ENCODE measurements at regions not wholly inside any gene's neighbourhood (a gene's known extent, or its start where the extent isn't known, plus 50 kb on each side); places are given as distances from the start of the nearest gene placed in this dataset.

DNA sequence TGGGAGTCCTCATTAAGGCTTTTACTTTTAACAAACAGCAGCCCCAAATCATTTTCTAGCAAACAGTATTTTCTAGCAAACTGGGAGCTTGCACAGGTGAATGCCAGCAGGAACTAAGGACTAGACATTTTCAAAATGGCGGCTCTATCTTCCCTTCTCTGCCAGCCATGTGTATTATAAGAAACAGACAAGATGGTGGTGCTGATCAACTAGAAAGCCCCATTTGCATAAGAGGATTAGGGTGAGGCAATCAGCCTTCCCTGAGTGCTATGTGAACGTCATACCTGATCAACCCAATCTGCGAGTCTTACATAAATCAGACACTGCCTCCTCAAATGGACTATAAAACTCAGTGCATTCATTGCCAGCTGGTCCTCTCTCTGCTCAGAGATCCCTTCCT, 479.6 kb downstream of the IPMK start:
- H3K27ac Mint-ChIP-seq: no peak overlapping the region
- H3K4me1 Mint-ChIP-seq: no peaks in the 10 kb centered on the region
- DNase-seq (no peak), ATAC-seq (no peak)
- no peak overlapping the region for H3K4me3 Mint-ChIP-seq
- H3K27me3 Mint-ChIP-seq: no peaks in the 10 kb centered on the region
- peaks cover 10 to 14% of the 10 kb centered on the region in 2 donors for H3K9me3 Mint-ChIP-seq

DNA sequence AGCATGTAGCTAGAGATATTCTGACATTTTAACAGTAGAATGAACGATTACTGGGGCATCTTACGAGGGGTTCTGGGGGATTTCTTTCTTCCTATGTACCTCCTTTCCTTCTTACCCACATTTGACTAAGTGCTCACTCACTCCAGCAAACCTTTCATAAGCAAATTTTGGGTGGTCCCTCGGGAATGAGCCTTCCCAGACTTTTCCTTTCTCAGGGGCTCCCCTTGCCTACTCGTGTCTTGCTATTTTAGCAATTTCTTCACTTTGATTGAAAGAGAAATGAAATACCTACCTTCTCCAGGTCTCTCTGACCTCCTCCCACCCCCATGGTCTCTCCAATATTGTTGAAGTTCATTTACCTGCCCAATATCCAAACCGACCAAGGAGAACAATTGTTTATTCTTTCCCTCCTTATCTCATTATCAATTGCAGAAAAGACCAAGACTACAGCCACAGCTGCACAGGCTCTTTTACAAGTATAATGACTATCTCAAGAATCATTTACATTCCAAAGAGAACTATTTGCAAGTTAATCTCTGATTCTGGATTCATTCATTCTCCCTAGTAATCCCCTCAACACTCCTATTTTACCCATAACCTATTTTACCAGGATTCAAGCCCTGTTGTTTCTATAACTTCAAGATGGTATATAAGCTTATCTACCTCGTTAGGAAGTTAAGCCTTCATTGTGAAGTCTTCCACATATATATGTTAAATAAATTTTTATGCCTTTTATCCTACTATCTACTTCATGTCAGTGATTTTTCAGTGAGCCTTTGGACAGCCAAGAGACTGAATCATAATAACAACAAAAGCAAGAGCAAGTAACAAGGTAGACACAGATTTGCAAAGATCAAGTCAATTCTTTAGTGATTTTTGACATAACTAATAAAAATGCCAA, 480.6 kb downstream of the IPMK start:
- DNase-seq: no peak
- ATAC-seq: no peak
- Mint-ChIP-seq H3K27me3 (no peaks in the 10 kb centered on the region), H3K4me3 (no peak overlapping the region), H3K27ac (peak overlapping the region in 1 of 2 donors; percentile 77), H3K9me3 (peaks cover 10 to 14% of the 10 kb centered on the region in 2 donors), H3K4me1 (no peaks in the 10 kb centered on the region)

DNA sequence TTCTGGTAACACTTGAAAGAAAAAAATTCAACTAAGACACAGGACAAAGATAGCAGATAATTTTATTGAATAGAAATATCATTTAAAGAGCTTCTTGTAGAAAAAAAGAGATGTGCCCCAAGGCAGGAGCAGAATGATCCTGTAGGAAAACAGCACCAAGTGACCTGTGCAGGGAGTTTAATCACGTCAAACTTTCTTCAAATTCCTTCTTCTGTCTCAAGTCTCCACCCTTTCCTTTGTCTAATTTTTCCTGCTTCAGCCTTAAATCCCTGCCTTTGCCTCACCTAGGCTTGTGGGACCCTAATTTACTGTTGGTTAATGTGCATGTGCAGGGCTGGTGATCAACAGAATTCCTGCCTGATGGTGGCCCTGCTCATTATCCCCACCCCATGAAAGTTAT, 481.4 kb downstream of the IPMK start:
- DNase-seq (no peak), ATAC-seq (no peak)
- Mint-ChIP-seq H3K27ac (peak overlapping the region in 1 of 2 donors; percentile 77), H3K4me1 (no peaks in the 10 kb centered on the region), H3K9me3 (peaks cover 10 to 21% of the 10 kb centered on the region in 2 donors), H3K4me3 (no peak overlapping the region), H3K27me3 (no peaks in the 10 kb centered on the region)

DNA sequence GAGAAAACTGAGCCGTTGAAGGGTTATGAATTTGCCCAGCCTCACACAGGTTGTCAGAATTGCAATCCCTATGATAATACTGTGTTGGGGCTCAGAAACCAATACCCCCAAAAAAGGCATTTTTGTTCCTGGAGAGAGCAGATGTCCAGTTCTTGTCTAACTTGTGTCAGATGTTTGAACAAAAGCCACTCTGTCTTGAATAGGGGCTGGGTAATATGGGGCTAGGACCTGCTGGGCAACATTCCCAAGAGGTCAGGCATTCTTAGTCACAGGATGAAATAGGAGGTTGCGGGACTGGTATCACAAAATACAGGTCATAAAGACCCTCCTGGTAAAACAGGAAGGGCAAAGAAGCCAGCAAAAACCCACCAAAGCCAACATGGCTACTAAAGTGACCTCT, 482.1 kb downstream of the IPMK start:
- DNase-seq (no peak), ATAC-seq (no peak)
- H3K4me1 Mint-ChIP-seq: no peaks in the 10 kb centered on the region
- H3K27me3 Mint-ChIP-seq: no peaks in the 10 kb centered on the region
- peaks cover 10 to 22% of the 10 kb centered on the region in 2 donors for H3K9me3 Mint-ChIP-seq
- H3K27ac Mint-ChIP-seq: no peak overlapping the region
- no peak overlapping the region for H3K4me3 Mint-ChIP-seq

DNA sequence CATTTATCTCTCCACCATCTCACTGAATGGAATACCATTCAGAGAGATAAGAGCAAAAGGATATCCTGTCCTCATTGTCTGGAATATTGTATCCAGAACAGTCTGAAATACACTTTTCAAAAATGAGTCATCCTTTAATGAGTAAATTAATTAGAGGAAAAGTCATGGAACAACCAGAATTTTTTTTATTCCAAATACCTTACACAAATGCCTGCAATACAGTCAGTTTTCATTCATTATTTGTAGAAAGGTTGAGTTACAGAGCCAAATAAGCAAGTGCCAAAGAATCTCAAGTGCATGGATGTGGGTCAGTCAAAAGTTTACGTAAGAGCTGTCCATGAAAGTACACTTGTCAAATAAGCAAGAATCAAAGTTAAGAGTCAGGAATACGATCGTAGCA, 482.6 kb downstream of the IPMK start:
- Mint-ChIP-seq H3K27ac (no peak overlapping the region), H3K4me3 (no peak overlapping the region), H3K9me3 (peaks cover 14 to 19% of the 10 kb centered on the region in 2 donors), H3K27me3 (no peaks in the 10 kb centered on the region), H3K4me1 (no peaks in the 10 kb centered on the region)
- no peak for ATAC-seq
- no peak for DNase-seq

DNA sequence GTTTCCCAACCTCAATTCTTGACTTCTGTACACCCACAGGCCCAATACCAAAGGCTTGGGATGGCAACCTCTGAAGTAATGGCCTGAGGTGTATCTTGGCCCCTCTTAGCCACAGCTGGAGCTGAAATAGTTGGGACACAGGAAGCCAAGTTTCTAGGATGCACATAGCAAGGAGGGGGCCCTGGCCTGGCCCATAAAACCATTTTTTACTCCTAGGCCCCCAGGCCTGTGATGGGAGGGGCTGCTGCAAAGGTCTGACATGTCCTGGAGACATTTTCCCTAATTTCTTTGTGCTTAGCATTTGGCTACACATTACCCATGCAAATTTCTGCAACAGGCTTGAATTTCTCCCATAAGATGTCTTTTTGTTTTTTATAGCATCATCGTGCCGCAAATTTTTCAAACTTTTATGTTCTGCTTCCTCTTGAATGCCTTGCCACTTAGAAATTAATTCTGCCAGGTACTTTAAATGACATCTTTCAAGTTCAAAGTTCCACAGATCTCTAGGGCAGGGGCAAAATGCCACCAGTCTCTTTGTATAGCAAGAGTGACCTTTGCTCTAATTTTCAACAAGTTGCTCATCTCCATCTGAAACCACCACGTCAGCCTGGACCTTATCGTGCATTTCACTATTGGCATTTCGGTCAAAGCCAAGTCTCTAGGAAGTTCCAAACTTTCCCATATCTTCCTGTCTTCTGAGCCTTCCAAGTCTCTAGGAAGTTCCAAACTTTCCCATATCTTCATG, 490.8 kb downstream of the IPMK start:
- no peak for ATAC-seq
- Mint-ChIP-seq H3K9me3 (peaks cover 18 to 38% of the 10 kb centered on the region in 2 donors), H3K4me1 (no peaks in the 10 kb centered on the region), H3K4me3 (no peak overlapping the region), H3K27ac (no peak overlapping the region), H3K27me3 (no peaks in the 10 kb centered on the region)
- DNase-seq: no peak

DNA sequence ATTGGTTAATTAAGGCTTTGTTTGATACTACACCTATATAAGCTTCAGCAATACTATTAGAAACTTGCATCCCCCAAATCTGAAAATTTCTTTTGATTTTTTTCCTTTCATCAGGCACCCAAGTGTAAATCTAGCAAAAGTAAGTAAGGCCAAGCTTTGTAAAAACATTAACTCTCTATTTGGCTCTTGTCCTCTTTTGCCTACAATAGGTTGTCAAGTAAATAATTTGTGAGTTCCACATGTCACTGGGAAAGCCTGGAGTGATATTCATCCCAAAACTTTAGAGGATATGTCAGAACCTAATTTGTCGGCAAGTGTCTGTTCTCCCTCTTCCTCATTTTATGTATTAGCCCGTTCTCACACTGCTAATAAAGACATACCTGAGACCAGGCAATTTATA, 492.4 kb downstream of the IPMK start:
- H3K9me3 Mint-ChIP-seq: peaks cover 16 to 41% of the 10 kb centered on the region in 2 donors
- DNase-seq (no peak), ATAC-seq (no peak)
- H3K27me3 Mint-ChIP-seq: no peaks in the 10 kb centered on the region
- no peak overlapping the region for H3K4me3 Mint-ChIP-seq
- no peak overlapping the region for H3K27ac Mint-ChIP-seq
- no peaks in the 10 kb centered on the region for H3K4me1 Mint-ChIP-seq

DNA sequence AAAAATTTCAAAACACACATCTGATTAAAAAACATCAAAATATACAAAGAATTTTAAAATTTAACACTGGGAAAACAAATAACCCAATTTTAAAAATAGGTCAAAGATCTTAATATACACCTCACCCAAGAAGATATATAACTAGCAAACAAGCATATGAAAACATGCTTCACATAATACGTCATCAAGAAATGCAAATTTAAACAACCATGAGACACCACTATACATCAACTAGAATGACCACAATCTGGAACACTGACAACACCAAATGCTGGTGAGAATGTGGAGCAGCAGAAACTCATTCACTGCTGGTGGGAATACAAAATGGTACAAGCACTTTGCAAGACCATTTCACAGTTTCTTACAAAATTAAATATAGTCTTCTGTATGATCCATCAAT, 498.4 kb downstream of the IPMK start:
- DNase-seq (no peak), ATAC-seq (no peak)
- H3K4me1 Mint-ChIP-seq: no peaks in the 10 kb centered on the region
- H3K27me3 Mint-ChIP-seq: no peaks in the 10 kb centered on the region
- H3K9me3 Mint-ChIP-seq: peaks cover 12 to 23% of the 10 kb centered on the region in 2 donors
- no peak overlapping the region for H3K27ac Mint-ChIP-seq
- no peak overlapping the region for H3K4me3 Mint-ChIP-seq

DNA sequence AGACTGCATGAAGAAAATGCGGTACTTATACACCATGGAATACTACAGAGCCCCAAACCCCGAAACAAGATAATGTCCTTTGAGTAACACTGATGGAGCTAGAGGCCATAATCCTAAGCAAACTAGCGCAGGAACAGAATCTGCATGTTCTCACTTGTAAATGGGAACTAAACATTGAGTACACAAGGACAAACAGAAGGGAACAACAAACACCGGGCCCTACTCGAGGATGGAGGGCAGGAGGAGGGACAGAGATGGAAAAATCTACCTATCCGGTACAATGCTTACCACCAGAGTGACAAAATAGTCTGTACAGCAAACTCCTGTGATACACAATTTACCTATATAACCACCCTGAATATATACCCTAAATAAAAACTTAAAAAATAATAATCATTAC, 507.9 kb downstream of the IPMK start:
- no peak overlapping the region for H3K4me3 Mint-ChIP-seq
- H3K4me1 Mint-ChIP-seq: no peaks in the 10 kb centered on the region
- no peaks in the 10 kb centered on the region for H3K9me3 Mint-ChIP-seq
- no peak overlapping the region for H3K27ac Mint-ChIP-seq
- ATAC-seq (no peak), DNase-seq (no peak)
- H3K27me3 Mint-ChIP-seq: no peaks in the 10 kb centered on the region

DNA sequence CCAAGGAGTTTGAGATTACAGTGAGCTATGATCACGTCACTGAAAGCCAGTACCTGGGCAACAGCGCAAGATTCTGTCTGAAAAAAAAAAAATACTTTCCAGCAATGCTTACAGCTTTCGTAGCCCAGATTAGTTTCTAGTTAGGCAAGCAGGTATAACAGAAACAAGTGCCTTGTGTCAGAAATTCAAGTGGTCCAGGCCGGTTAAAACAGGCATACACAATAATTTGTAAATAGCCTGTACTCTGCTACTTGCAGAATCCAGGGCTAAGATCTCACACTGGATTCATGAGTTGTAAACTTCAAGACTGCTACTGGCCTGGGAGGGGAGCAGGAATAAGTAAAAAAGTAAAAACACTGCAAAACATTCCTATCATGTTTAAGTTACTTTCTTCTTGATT, 512.9 kb downstream of the IPMK start:
- DNase-seq (no peak), ATAC-seq (no peak)
- Mint-ChIP-seq H3K9me3 (peaks cover 7 to 10% of the 10 kb centered on the region in 2 donors), H3K27me3 (no peaks in the 10 kb centered on the region), H3K4me1 (no peaks in the 10 kb centered on the region), H3K4me3 (no peak overlapping the region), H3K27ac (no peak overlapping the region)

DNA sequence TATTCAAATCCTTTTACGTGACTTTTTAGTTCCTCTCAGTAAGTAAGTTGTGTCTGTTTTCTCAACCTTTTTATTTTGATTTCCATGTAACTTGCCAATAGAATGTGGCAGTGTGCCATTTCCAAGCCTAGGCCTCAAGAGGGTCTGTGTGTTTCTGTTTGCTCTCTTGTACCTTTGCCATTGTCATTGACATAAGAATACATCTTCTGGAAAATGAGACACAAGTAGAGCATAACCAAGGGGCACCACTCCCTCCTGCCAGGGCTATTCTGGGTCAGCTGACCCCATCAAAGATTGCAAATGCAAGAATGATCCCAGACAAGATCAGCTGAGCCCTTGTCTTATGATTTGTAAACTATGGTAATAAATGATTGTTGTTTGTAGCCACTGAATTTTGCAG, 524.0 kb downstream of the IPMK start:
- Mint-ChIP-seq H3K9me3 (peaks cover 0 to 7% of the 10 kb centered on the region in 2 donors), H3K27ac (no peak overlapping the region), H3K4me3 (no peak overlapping the region), H3K27me3 (no peaks in the 10 kb centered on the region), H3K4me1 (no peaks in the 10 kb centered on the region)
- ATAC-seq (no peak), DNase-seq (no peak)

DNA sequence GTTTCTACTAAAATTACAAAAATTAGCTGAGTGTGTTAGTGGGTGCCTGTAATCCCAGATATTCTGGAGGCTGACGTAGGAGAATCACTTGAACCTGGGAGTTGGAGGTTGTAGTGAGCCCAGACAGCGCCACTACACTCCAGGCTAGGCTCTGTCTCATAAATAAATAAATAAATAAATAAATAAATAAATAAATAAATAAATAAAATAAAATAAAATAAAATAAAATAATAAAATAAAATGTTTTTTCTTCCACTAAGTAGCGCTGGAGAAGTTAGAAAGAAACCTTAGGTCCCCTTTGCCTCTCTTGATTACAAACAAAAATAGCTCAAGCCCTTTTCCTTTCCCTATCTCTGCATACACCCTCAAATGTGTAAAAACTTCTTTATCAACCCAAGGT, 525.9 kb downstream of the IPMK start:
- ATAC-seq (no peak), DNase-seq (no peak)
- no peak overlapping the region for H3K4me3 Mint-ChIP-seq
- H3K27me3 Mint-ChIP-seq: no peaks in the 10 kb centered on the region
- H3K9me3 Mint-ChIP-seq: peaks cover 0 to 4% of the 10 kb centered on the region in 2 donors
- no peaks in the 10 kb centered on the region for H3K4me1 Mint-ChIP-seq
- no peak overlapping the region for H3K27ac Mint-ChIP-seq

DNA sequence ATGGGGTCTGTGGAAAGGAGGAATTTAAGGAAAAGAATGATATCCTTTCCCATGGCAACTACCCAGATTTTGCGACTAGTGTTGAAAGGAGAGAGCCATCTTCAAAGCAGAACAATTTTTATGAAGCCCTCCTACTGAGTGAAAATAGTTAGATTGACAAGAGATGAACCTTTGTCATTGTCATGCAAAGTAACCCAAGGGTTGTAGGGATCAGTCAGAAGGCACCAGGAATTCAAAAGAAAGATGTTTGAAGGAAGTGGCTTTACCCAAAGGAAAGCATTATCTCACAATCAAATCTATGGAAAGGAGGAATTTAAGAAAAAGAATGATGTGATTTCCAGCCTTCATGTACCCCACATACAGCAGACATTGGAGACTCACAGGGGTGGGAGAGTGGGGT, 544.4 kb downstream of the IPMK start:
- ATAC-seq (no peak), DNase-seq (no peak)
- no peak overlapping the region for H3K4me3 Mint-ChIP-seq
- no peaks in the 10 kb centered on the region for H3K27me3 Mint-ChIP-seq
- no peak overlapping the region for H3K27ac Mint-ChIP-seq
- H3K9me3 Mint-ChIP-seq: peaks cover 14 to 17% of the 10 kb centered on the region in 2 donors
- H3K4me1 Mint-ChIP-seq: no peaks in the 10 kb centered on the region

DNA sequence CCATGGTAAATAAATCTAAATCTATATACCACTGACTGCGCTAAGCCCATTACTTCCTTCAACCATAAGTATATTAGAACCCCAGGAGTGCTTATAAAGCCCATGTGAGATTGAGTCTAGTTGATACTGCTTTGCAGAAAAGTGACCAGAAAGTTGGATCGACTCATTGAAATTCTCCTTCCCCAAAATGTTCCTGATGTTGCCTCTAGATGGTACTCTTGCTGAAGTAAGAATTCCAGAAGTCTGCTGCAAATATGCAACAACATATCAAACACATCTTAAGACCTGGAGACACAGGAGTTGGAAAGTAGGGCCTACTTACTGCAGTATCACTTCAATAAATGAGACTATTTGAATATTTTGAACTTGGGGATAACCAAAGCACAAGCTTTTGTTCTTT, 550.8 kb downstream of the IPMK start:
- no peaks in the 10 kb centered on the region for H3K27me3 Mint-ChIP-seq
- no peak for DNase-seq
- H3K27ac Mint-ChIP-seq: no peak overlapping the region
- peaks cover 14 to 15% of the 10 kb centered on the region in 2 donors for H3K9me3 Mint-ChIP-seq
- H3K4me1 Mint-ChIP-seq: no peaks in the 10 kb centered on the region
- H3K4me3 Mint-ChIP-seq: no peak overlapping the region
- no peak for ATAC-seq

DNA sequence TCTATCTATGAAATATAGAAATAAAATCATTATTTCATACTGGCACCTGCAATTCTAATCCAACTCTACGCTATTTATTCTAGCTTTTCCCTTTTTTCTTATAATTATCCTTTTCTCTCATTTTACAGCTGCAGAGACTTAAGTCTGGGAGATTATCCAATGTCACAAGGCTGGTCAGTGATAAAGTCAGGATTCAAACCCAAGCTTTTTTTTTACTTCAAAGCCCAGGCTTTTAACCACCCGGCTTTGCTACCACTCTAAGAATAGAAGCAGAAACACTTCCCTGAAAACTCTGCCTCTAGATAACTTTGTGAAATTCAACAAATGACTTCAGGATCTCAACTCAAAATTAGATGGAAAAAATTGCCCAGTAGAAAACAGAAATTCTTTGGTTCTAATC, 552.5 kb downstream of the IPMK start:
- H3K27ac Mint-ChIP-seq: no peak overlapping the region
- DNase-seq (no peak), ATAC-seq (no peak)
- H3K4me1 Mint-ChIP-seq: no peaks in the 10 kb centered on the region
- H3K9me3 Mint-ChIP-seq: peaks cover 13 to 15% of the 10 kb centered on the region in 2 donors
- no peak overlapping the region for H3K4me3 Mint-ChIP-seq
- no peaks in the 10 kb centered on the region for H3K27me3 Mint-ChIP-seq

DNA sequence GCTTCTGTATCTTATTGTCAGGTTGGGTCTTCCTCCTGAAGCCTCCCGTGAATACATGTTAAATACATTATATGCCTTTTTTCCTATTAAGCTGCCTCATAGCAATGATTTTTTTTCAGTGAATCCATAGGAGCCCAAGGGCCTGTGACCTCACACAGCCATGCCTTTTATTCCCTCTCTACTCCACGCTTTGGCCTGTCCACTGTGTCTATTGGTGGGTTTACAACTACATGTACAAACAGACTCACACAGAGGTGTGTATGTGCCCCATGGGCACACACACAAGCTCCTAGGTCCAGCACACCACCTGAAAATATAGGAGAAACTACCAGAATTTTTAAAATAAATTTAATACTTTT, 560.4 kb downstream of the IPMK start:
- DNase-seq (no peak), ATAC-seq (no peak)
- H3K4me3 Mint-ChIP-seq: no peak overlapping the region
- no peaks in the 10 kb centered on the region for H3K9me3 Mint-ChIP-seq
- no peak overlapping the region for H3K27ac Mint-ChIP-seq
- no peaks in the 10 kb centered on the region for H3K4me1 Mint-ChIP-seq
- no peaks in the 10 kb centered on the region for H3K27me3 Mint-ChIP-seq
